ENCODE measurements at regions not wholly inside any gene's neighbourhood (a gene's known extent, or its start where the extent isn't known, plus 50 kb on each side); places are given as distances from the start of the nearest gene placed in this dataset.

DNA sequence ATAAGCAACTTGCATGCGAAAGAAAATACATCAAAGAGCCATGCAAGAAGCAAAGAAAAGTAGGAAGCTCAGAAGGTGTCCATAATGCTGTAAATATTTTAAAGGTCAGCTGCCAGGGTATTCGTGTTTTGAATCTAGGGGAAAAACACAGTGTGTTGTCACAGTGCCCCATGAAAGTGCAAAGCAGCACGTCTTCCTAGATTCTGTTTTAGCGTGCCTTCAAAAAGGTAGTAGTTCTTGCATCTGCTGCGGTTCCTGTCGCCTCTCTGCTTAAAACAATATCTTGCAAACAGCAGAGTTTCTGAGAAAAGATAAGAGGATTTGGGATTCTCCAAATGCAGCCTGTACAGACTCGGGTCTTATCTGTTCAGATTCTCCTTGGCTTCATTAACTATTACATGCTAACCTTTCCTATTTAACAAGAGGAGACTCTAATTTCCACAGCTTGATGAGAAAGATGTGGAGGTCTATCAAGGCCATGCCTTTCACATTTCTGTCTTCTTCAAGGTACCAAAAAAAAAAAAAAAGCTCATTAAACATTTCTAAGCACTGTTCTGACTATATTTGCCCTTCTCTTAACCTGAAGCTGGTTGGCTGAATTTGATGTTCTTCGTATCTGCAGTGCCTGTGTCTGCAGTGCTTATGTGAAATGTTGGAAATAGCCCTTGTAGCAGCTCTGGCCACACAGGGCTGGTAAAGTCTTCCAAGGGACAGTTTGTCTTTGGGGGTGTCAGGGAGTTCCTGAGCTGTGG lies 297.5 kb downstream of the ADGB start:
- no peak for DNase-seq
- Mint-ChIP-seq H3K27me3 (ENCODE audit: unreplicated experiment) (peaks cover 18% of the 10 kb centered on the region), H3K4me1 (ENCODE audit: low read depth, unreplicated experiment) (no peaks in the 10 kb centered on the region), H3K4me3 (ENCODE audit: low read depth, unreplicated experiment) (no peak overlapping the region), H3K9me3 (ENCODE audit: low read depth, unreplicated experiment) (peaks cover 6% of the 10 kb centered on the region), H3K36me3 (ENCODE audit: insufficient read depth, unreplicated experiment) (no peaks in the 10 kb centered on the region), H3K27ac (ENCODE audit: unreplicated experiment) (no peak overlapping the region)
- CTCF ChIA-PET, result interaction anchor here (0.6 kb wide), 1 partner anchor 402 kb away, joined by 3 read pairs; no protein-coding TSS in a partner anchor
- BruUV-seq (replicated peaks), result no TSS peak
- intact Hi-C loops (cut with micrococcal nuclease; ENCODE audit: unreplicated experiment), result no loop called here
- TF ChIP-seq, protein P1, sequence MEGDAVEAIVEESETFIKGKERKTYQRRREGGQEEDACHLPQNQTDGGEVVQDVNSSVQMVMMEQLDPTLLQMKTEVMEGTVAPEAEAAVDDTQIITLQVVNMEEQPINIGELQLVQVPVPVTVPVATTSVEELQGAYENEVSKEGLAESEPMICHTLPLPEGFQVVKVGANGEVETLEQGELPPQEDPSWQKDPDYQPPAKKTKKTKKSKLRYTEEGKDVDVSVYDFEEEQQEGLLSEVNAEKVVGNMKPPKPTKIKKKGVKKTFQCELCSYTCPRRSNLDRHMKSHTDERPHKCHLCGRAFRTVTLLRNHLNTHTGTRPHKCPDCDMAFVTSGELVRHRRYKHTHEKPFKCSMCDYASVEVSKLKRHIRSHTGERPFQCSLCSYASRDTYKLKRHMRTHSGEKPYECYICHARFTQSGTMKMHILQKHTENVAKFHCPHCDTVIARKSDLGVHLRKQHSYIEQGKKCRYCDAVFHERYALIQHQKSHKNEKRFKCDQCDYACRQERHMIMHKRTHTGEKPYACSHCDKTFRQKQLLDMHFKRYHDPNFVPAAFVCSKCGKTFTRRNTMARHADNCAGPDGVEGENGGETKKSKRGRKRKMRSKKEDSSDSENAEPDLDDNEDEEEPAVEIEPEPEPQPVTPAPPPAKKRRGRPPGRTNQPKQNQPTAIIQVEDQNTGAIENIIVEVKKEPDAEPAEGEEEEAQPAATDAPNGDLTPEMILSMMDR (IDR thresholded peaks at IDR 0.05; ENCODE audit: unreplicated experiment), result no peak

DNA sequence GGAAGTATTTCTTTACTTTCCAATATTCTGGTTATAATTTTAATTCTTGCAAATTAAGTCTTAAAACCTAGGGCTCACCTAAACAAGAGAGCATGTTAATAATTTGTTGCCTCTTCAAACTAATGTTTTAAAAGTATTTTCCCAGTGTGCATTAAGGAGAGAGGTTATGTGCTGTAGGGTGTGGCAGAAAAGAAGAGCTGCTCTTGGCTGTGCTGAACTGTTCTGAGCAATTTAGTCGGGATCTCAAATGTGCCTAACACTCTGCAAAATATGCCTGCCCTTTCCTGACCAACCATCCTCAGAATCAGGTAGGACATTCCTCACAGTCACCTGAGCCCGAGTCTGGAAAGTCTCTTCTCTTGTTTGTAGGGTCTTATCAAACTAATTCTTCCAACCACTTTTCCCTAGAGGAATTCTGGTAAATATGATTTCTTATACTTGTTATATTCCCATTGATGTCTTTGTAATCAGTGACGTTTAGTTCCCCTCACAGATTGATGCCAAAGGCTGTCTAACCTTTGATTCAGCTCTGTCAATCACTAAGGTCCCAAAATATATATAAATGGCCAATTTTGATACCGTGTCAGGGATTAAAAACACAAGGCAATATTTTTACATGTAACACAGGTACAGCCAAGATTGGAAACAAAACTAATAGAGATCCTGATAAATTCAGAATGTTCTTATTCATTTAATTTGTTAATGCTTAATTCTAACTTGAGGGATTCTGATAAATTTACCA lies 298.4 kb downstream of the ADGB start:
- H3K9me3 Mint-ChIP-seq (ENCODE audit: low read depth, unreplicated experiment), result peaks cover 6% of the 10 kb centered on the region

DNA sequence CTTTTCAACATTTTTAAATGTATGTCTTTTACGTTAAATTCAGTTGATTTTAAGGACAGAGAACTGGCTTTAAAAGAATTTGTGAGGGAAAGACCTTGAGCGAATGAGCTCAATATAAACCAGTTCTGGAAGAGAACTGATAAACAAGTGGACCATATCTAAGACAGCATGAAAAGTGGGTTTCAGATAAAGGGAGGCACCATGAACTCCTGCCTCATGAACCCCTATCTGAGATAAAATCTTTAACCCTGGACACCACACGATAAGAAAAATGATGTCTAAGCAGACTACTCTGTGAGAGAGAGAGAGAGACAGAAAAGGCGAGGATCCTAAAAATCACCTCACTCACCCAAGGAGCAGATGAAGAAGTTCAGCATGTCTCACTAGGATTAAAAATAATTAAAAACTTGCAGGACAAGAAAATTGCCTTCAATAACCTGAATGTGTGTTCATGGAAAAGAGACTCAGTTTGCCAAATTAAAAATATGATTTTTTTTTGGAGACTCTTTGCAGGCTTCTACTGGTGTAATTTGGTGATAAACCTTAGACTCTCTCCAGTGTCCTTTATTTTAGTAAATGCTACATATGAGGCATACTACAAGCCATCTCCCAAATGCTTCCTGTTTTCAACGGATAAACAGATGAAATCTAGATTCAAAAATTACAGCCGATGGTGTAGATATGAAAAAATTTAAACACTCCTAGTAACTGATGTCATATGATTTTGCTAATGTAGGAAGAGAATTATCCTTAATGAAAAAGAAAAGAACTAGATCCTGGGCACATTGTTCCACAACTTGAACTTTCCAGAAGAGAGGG lies 299.5 kb downstream of the ADGB start:
- TF ChIP-seq, protein P1 (IDR thresholded peaks at IDR 0.05; ENCODE audit: unreplicated experiment), result no peak
- H3K9me3 Mint-ChIP-seq (ENCODE audit: low read depth, unreplicated experiment), result peaks cover 6% of the 10 kb centered on the region
- H3K36me3 Mint-ChIP-seq (ENCODE audit: insufficient read depth, unreplicated experiment), result no peaks in the 10 kb centered on the region
- no peak overlapping the region for H3K4me3 Mint-ChIP-seq (ENCODE audit: low read depth, unreplicated experiment)
- CTCF ChIA-PET, result no interaction called here
- no TSS peak for BruUV-seq (replicated peaks)
- peaks cover 18% of the 10 kb centered on the region for H3K27me3 Mint-ChIP-seq (ENCODE audit: unreplicated experiment)
- H3K27ac Mint-ChIP-seq (ENCODE audit: unreplicated experiment), result no peak overlapping the region
- no peaks in the 10 kb centered on the region for H3K4me1 Mint-ChIP-seq (ENCODE audit: low read depth, unreplicated experiment)
- no peak for DNase-seq
- intact Hi-C loops (cut with micrococcal nuclease; ENCODE audit: unreplicated experiment), result no loop called here

More for the DNA sequence above, 298.4 kb downstream of the ADGB start:
- no peak overlapping the region for H3K27ac Mint-ChIP-seq (ENCODE audit: unreplicated experiment)
- H3K36me3 Mint-ChIP-seq (ENCODE audit: insufficient read depth, unreplicated experiment), result no peaks in the 10 kb centered on the region
- TF ChIP-seq, protein P1 (IDR thresholded peaks at IDR 0.05; ENCODE audit: unreplicated experiment), result no peak
- peaks cover 18% of the 10 kb centered on the region for H3K27me3 Mint-ChIP-seq (ENCODE audit: unreplicated experiment)
- intact Hi-C loops (cut with micrococcal nuclease; ENCODE audit: unreplicated experiment), result no loop called here
- H3K4me3 Mint-ChIP-seq (ENCODE audit: low read depth, unreplicated experiment), result no peak overlapping the region
- DNase-seq, result no peak
- CTCF ChIA-PET, result interaction anchor here (0.6 kb wide), 1 partner anchor 402 kb away, joined by 3 read pairs; no protein-coding TSS in a partner anchor
- H3K4me1 Mint-ChIP-seq (ENCODE audit: low read depth, unreplicated experiment), result no peaks in the 10 kb centered on the region
- no TSS peak for BruUV-seq (replicated peaks)

DNA sequence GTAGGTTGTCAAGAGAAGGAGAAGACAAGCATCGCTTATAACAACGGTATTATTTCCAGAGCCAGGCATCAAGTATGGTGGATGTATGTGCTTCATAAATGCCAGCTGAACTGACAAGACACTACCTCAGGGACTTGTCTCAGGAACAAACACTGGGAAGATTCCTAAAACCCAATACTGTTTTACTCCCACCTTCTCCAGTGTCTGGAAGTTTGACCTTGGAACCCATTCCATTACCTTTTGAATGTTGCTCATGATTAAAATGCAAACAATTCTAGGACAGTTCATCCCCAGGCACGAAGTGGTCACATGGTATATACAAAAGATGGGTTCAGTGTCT lies 300.1 kb downstream of the ADGB start:
- H3K4me1 Mint-ChIP-seq (ENCODE audit: low read depth, unreplicated experiment), result no peaks in the 10 kb centered on the region
- intact Hi-C loops (cut with micrococcal nuclease; ENCODE audit: unreplicated experiment), result no loop called here
- no peak overlapping the region for H3K4me3 Mint-ChIP-seq (ENCODE audit: low read depth, unreplicated experiment)
- no peak for DNase-seq
- H3K9me3 Mint-ChIP-seq (ENCODE audit: low read depth, unreplicated experiment), result peaks cover 6% of the 10 kb centered on the region
- H3K27me3 Mint-ChIP-seq (ENCODE audit: unreplicated experiment), result peaks cover 18% of the 10 kb centered on the region
- TF ChIP-seq, protein P1 (IDR thresholded peaks at IDR 0.05; ENCODE audit: unreplicated experiment), result no peak
- no peak overlapping the region for H3K27ac Mint-ChIP-seq (ENCODE audit: unreplicated experiment)
- H3K36me3 Mint-ChIP-seq (ENCODE audit: insufficient read depth, unreplicated experiment), result no peaks in the 10 kb centered on the region
- BruUV-seq (replicated peaks), result no TSS peak
- CTCF ChIA-PET, result no interaction called here
